OCI-LY1 (cell line): ENCODE measurements at regions not wholly inside any gene's neighbourhood (a gene's known extent, or its start where the extent isn't known, plus 50 kb on each side); places are given as distances from the start of the nearest gene placed in this dataset.

Source experiments
- CTCF ChIP-seq: fragments of 200-600 bp; sonication (generic), shearing (Covaris generic); IDR thresholded peaks from 2 replicates; pipeline ENCODE4 v1.5.1; 2017; ENCODE audit warnings: mild to moderate bottlenecking, antibody characterized with exemption, low read length, moderate library complexity, mixed read lengths
- EZH2 ChIP-seq: fragments of 200-600 bp; sonication (generic), shearing (Covaris generic); IDR thresholded peaks from 2 replicates; pipeline ENCODE4 v1.8.0; 2017; ENCODE audit warnings: borderline replicate concordance, mixed run types, mild to moderate bottlenecking, antibody characterized with exemption, low read length, moderate library complexity, mixed read lengths

- TF ChIP-seq CTCF (no peak), EZH2 (no peak)
Measured at GRCh38 chr16:54739381-54739780, 191.3 kb upstream of the IRX5 start.
